Nephron progenitor cell (in vitro differentiated cells): ENCODE measurements at regions not wholly inside any gene's neighbourhood (a gene's known extent, or its start where the extent isn't known, plus 50 kb on each side); places are given as distances from the start of the nearest gene placed in this dataset.

Source experiments
- DNase-seq: peaks from one replicate; pipeline ENCODE4 v3.0.0; 2021
- H3K27ac Mint-ChIP-seq: 2 replicates; pipeline ENCODE4 v1.8.0; 2021; ENCODE audit warnings: mild to moderate bottlenecking, moderate library complexity, mixed read lengths
- H3K27me3 Mint-ChIP-seq: 2 replicates; pipeline ENCODE4 v1.8.0; 2021; ENCODE audit warnings: mild to moderate bottlenecking, low read depth, mixed read lengths; ENCODE audit not compliant: poor library complexity
- H3K36me3 Mint-ChIP-seq: 2 replicates; pipeline ENCODE4 v1.8.0; 2021; ENCODE audit warnings: low read depth, mixed read lengths
- H3K4me1 Mint-ChIP-seq: 2 replicates; pipeline ENCODE4 v1.8.0; 2021; ENCODE audit warnings: mixed read lengths
- H3K4me3 Mint-ChIP-seq: 2 replicates; pipeline ENCODE4 v1.8.0; 2021; ENCODE audit warnings: mild to moderate bottlenecking, moderate library complexity, mixed read lengths
- H3K9me3 Mint-ChIP-seq: 2 replicates; pipeline ENCODE4 v1.8.0; 2021; ENCODE audit warnings: mild to moderate bottlenecking, moderate library complexity, mixed read lengths
- CTCF ChIP-seq: fragments of 200-600 bp; sonication (generic); IDR thresholded peaks from 2 replicates; pipeline ENCODE4 v1.5.0; 2021; ENCODE audit warnings: antibody characterized with exemption

- no peaks in the 10 kb centered on the region for H3K27me3 Mint-ChIP-seq
- H3K9me3 Mint-ChIP-seq, result no peaks in the 10 kb centered on the region
- DNase-seq, result no peak
- no peak overlapping the region for H3K4me3 Mint-ChIP-seq
- TF ChIP-seq CTCF, result no peak
- H3K4me1 Mint-ChIP-seq, result no peaks in the 10 kb centered on the region
- no peak overlapping the region for H3K27ac Mint-ChIP-seq
- H3K36me3 Mint-ChIP-seq, result no peaks in the 10 kb centered on the region
These were observed 277.7 kb downstream of the ARAP2 start for GRCh38 chr4:35966566-35966965.

- H3K4me1 Mint-ChIP-seq, result no peaks in the 10 kb centered on the region
- no peak for TF ChIP-seq CTCF
- no peak overlapping the region for H3K27ac Mint-ChIP-seq
- H3K36me3 Mint-ChIP-seq, result no peaks in the 10 kb centered on the region
- no peaks in the 10 kb centered on the region for H3K9me3 Mint-ChIP-seq
- H3K27me3 Mint-ChIP-seq, result peaks cover 7% of the 10 kb centered on the region
- no peak for DNase-seq
- H3K4me3 Mint-ChIP-seq, result no peak overlapping the region
These were observed 273.9 kb downstream of the ARAP2 start for GRCh38 chr4:35970366-35970960.

GRCh38 chr4:35972814-35973213, 271.5 kb downstream of the ARAP2 start:
- Mint-ChIP-seq H3K9me3 (no peaks in the 10 kb centered on the region), H3K27ac (no peak overlapping the region), H3K36me3 (no peaks in the 10 kb centered on the region)

GRCh38 chr4:35975617-35976355, 268.5 kb downstream of the ARAP2 start:
- Mint-ChIP-seq H3K4me1 (no peaks in the 10 kb centered on the region), H3K9me3 (no peaks in the 10 kb centered on the region), H3K4me3 (no peak overlapping the region)

More at GRCh38 chr4:35972814-35973213, 271.5 kb downstream of the ARAP2 start:
- DNase-seq, result no peak
- Mint-ChIP-seq H3K4me1 (no peaks in the 10 kb centered on the region), H3K27me3 (peaks cover 7% of the 10 kb centered on the region), H3K4me3 (no peak overlapping the region)
- no peak for TF ChIP-seq CTCF

GRCh38 chr4:35978551-35978950, 265.8 kb downstream of the ARAP2 start:
- no peak for TF ChIP-seq CTCF
- Mint-ChIP-seq H3K27me3 (no peaks in the 10 kb centered on the region), H3K4me1 (no peaks in the 10 kb centered on the region), H3K9me3 (no peaks in the 10 kb centered on the region), H3K36me3 (no peaks in the 10 kb centered on the region), H3K27ac (no peak overlapping the region), H3K4me3 (no peak overlapping the region)
- no peak for DNase-seq

More at GRCh38 chr4:35975617-35976355, 268.5 kb downstream of the ARAP2 start:
- TF ChIP-seq CTCF, result no peak
- H3K27me3 Mint-ChIP-seq, result peaks cover 7% of the 10 kb centered on the region
- no peak for DNase-seq
- H3K27ac Mint-ChIP-seq, result no peak overlapping the region
- no peaks in the 10 kb centered on the region for H3K36me3 Mint-ChIP-seq

GRCh38 chr4:35982318-35982717, 262.0 kb downstream of the ARAP2 start:
- H3K27ac Mint-ChIP-seq, result no peak overlapping the region
- no peaks in the 10 kb centered on the region for H3K36me3 Mint-ChIP-seq
- H3K4me3 Mint-ChIP-seq, result no peak overlapping the region
- TF ChIP-seq CTCF, result no peak
- DNase-seq, result no peak
- H3K4me1 Mint-ChIP-seq, result no peaks in the 10 kb centered on the region
- H3K9me3 Mint-ChIP-seq, result no peaks in the 10 kb centered on the region
- H3K27me3 Mint-ChIP-seq, result no peaks in the 10 kb centered on the region
